Heart left ventricle (tissue), 16 donors: ENCODE measurements at regions not wholly inside any gene's neighbourhood (a gene's known extent, or its start where the extent isn't known, plus 50 kb on each side); places are given as distances from the start of the nearest gene placed in this dataset.

Experiments
- ATAC-seq, 4 donors: fragments of 200-7000 bp; cut with Tn5 transposase; one replicate each; pipeline ENCODE4 v1.9.1; 2020 to 2022; ENCODE audit warnings: moderate library complexity in 4 of 4, mild to moderate bottlenecking in 3 of 4, moderate number of reproducible peaks in 1 of 4
- DNase-seq, 5 donors: peaks; one replicate each; pipeline ENCODE4 v3.0.0-alpha.2; 2020
- H3K27ac ChIP-seq, 12 donors: fragments of 200-600 bp; sonication (generic) in 4 of 12; one replicate each; pipeline versions ENCODE4 v1.5.0 to v1.8.0; 2016 to 2022; ENCODE audit warnings: mild to moderate bottlenecking in 2 of 12
- H3K27me3 ChIP-seq, 9 donors: fragments of 200-600 bp; sonication (generic) in 2 of 9; one replicate each; pipeline versions ENCODE4 v1.5.1 to v1.8.0; 2016 to 2022; ENCODE audit warnings: mild to moderate bottlenecking in 3 of 9
- H3K36me3 ChIP-seq, 9 donors: fragments of 200-600 bp; sonication (generic) in 2 of 9; one replicate each; pipeline versions ENCODE4 v1.5.0 to v1.8.0; 2018 to 2022; ENCODE audit warnings: mild to moderate bottlenecking in 2 of 9
- H3K4me1 ChIP-seq, 12 donors: fragments of 200-600 bp; sonication (generic) in 4 of 12; one replicate each; pipeline versions ENCODE4 v1.5.0 to v1.8.0; 2016 to 2022; ENCODE audit warnings: mild to moderate bottlenecking in 3 of 12
- H3K4me3 ChIP-seq, 12 donors: fragments of 200-600 bp; sonication (generic) in 4 of 12; one replicate each; pipeline versions ENCODE4 v1.5.0 to v1.8.0; 2017 to 2022; ENCODE audit warnings: mild to moderate bottlenecking in 9 of 12, moderate library complexity in 4 of 12
- H3K9me3 ChIP-seq, 12 donors: fragments of 200-600 bp; sonication (generic) in 4 of 12; one replicate each; pipeline versions ENCODE4 v1.5.0 to v1.8.0; 2016 to 2022; ENCODE audit warnings: mild to moderate bottlenecking in 1 of 12
- CTCF ChIP-seq, 12 donors: fragments of 200-600 bp; sonication (generic) in 4 of 12; IDR thresholded peaks; one replicate each; pipeline versions ENCODE4 v1.5.0 to v1.8.0; 2018 to 2022; ENCODE audit warnings: antibody characterized with exemption in 12 of 12, mild to moderate bottlenecking in 5 of 12
- POLR2A ChIP-seq, 2 donors: fragments of 450-650 bp; IDR thresholded peaks; one replicate each; pipeline ENCODE4 v1.6.1; 2017; ENCODE audit warnings: antibody characterized with exemption in 2 of 2, mild to moderate bottlenecking in 2 of 2, moderate library complexity in 2 of 2
- WGBS, 4 donors: extraction: QIAGEN DNeasy Blood & Tissue Kit in 2 of 4; methylation state at CpG; one replicate each; pipeline versions ENCODE4 v1.1.5 to v1.1.7; 2013 to 2018; 5-methylcytosine and 5-hydroxymethylcytosine counted together
- intact Hi-C, 10 donors: fragments of 100-400 bp; cut with DNase I; formaldehyde crosslinking; loops; one replicate each; pipeline versions ENCODE4 v1.11.1 to v1.14.2; 2022
- donor health status: ischemic (EF 13 %, LVEDD 7.1; RV severe dilation, severe dysfunction).
- donor health status: healthy with polysubstance abuse.
- donor health status: DM: no; HTN: yes; CAD: no.
- donor health status: DM: no; HTN: no; CAD: no.
- donor health status: ischemic (EF 25% LVEDD 6.9; RV normal size, moderate dysfunction).
- donor health status: ischemic (EF 25% LVEDD 5.7; RV mildly dilated, moderate dysfunction).
- donor health status: healthy.
- donor health status: DM: yes; HTN: yes; CAD: no.
- donor health status: ischemic (EF 35%, LVEDD 5.7; RV mildly dilated, moderate dysfunction).
- donor health status: nonischemic (EF 11% LVEDD 7.7; RV severe dilation, severe dysfunction).
- donor health status: DM: yes; HTN: yes; CAD: no.
- donor health status: PGD.
- donor health status: ischemic (EF 29% LVEDD 5.4; RV normal size, mild dysfunction).
- donor health status: nonischemic (EF 23%, LVEDD 6.1; RV moderate dilation, normal function).

GRCh38 chr1:38525343-38526043 is 334.1 kb downstream of the RRAGC start:
- 90 to 92% (median 90%) methylated on average over 4 of the region's 4 CpGs for WGBS, 4 donors
- no peak overlapping the region for H3K27ac ChIP-seq
- no peaks in the 10 kb centered on the region for H3K4me1 ChIP-seq
- intact Hi-C loops: no loop called here
- ATAC-seq: no peak
- DNase-seq: no peak
- H3K36me3 ChIP-seq: no peaks in the 10 kb centered on the region
- TF ChIP-seq POLR2A (IDR thresholded peaks at IDR 0.05) (no peak), CTCF (IDR thresholded peaks at IDR 0.05) (no peak)
- H3K27me3 ChIP-seq: peaks cover 0 to 43% (median 8%) of the 10 kb centered on the region in 9 donors
- no peaks in the 10 kb centered on the region for H3K9me3 ChIP-seq
- H3K4me3 ChIP-seq: no peak overlapping the region

GRCh38 chr1:38524025-38524641 is 335.4 kb downstream of the RRAGC start:
- H3K27ac ChIP-seq: no peak overlapping the region
- no peak overlapping the region for H3K4me3 ChIP-seq
- peaks cover 0 to 43% (median 8%) of the 10 kb centered on the region in 9 donors for H3K27me3 ChIP-seq
- H3K4me1 ChIP-seq: no peaks in the 10 kb centered on the region
- no peaks in the 10 kb centered on the region for H3K36me3 ChIP-seq
- DNase-seq: no peak
- ATAC-seq: no peak
- intact Hi-C loops: no loop called here
- TF ChIP-seq CTCF (IDR thresholded peaks at IDR 0.05): no peak
- TF ChIP-seq POLR2A (IDR thresholded peaks at IDR 0.05): no peak
- 89 to 94% (median 92%) methylated on average over 8 of the region's 8 CpGs for WGBS, 4 donors
- no peaks in the 10 kb centered on the region for H3K9me3 ChIP-seq

- ATAC-seq: no peak
- intact Hi-C loops: no loop called here
- Histone ChIP-seq H3K4me3 (no peak overlapping the region), H3K27ac (no peak overlapping the region), H3K36me3 (no peaks in the 10 kb centered on the region), H3K9me3 (no peaks in the 10 kb centered on the region), H3K4me1 (no peaks in the 10 kb centered on the region), H3K27me3 (peaks cover 0 to 43% (median 8%) of the 10 kb centered on the region in 9 donors)
- WGBS, 4 donors: 79 to 85% (median 84%) methylated on average over 7 of the region's 7 CpGs
- TF ChIP-seq CTCF (IDR thresholded peaks at IDR 0.05) (no peak), POLR2A (IDR thresholded peaks at IDR 0.05) (no peak)
- DNase-seq: no peak
Measured at GRCh38 chr1:38523568-38523939, 336.0 kb downstream of the RRAGC start.

GRCh38 chr1:38522915-38523567 is 336.5 kb downstream of the RRAGC start:
- intact Hi-C loops: no loop called here
- Histone ChIP-seq H3K4me3 (no peak overlapping the region), H3K9me3 (no peaks in the 10 kb centered on the region), H3K27me3 (peaks cover 0 to 44% (median 8%) of the 10 kb centered on the region in 9 donors), H3K27ac (no peak overlapping the region), H3K4me1 (no peaks in the 10 kb centered on the region), H3K36me3 (no peaks in the 10 kb centered on the region)
- WGBS, 4 donors: 66 to 73% (median 69%) methylated on average over 10 of the region's 10 CpGs
- TF ChIP-seq CTCF (IDR thresholded peaks at IDR 0.05): no peak
- no peak for TF ChIP-seq POLR2A (IDR thresholded peaks at IDR 0.05)
- DNase-seq: no peak
- ATAC-seq: no peak
